OCI-LY1 (cell line): ENCODE measurements at regions not wholly inside any gene's neighbourhood (a gene's known extent, or its start where the extent isn't known, plus 50 kb on each side); places are given as distances from the start of the nearest gene placed in this dataset.

Experiments
- EZH2 ChIP-seq: fragments of 200-600 bp; sonication (generic), shearing (Covaris generic); IDR thresholded peaks from 2 replicates; pipeline ENCODE4 v1.8.0; 2017; ENCODE audit warnings: borderline replicate concordance, mixed run types, mild to moderate bottlenecking, antibody characterized with exemption, low read length, moderate library complexity, mixed read lengths
- TF ChIP-seq, protein P1 (sequence below): fragments of 200-600 bp; sonication (generic), shearing (Covaris generic); IDR thresholded peaks from 2 replicates; pipeline ENCODE4 v1.5.1; 2017; ENCODE audit warnings: mild to moderate bottlenecking, antibody characterized with exemption, low read length, moderate library complexity, mixed read lengths

DNA sequence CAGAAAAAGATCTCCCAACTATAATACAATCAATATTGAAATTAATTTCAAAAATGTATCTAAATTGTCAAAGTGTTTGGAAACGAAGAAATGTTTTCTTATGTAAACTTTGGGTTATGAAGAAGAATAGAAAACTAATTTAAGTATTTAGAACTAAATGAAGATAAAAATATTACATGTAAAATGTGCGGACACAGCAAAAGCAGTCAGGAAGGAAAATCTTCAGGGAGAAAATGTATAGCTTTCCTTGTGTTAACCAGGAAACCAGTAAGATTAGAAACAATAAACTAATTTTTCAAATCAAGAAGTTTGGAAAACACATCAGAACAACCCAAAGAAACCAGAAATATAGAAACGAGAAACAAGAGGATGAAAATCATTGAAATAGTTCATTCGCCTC lies 466.5 kb downstream of the BRD1 start:
- TF ChIP-seq, protein P1, sequence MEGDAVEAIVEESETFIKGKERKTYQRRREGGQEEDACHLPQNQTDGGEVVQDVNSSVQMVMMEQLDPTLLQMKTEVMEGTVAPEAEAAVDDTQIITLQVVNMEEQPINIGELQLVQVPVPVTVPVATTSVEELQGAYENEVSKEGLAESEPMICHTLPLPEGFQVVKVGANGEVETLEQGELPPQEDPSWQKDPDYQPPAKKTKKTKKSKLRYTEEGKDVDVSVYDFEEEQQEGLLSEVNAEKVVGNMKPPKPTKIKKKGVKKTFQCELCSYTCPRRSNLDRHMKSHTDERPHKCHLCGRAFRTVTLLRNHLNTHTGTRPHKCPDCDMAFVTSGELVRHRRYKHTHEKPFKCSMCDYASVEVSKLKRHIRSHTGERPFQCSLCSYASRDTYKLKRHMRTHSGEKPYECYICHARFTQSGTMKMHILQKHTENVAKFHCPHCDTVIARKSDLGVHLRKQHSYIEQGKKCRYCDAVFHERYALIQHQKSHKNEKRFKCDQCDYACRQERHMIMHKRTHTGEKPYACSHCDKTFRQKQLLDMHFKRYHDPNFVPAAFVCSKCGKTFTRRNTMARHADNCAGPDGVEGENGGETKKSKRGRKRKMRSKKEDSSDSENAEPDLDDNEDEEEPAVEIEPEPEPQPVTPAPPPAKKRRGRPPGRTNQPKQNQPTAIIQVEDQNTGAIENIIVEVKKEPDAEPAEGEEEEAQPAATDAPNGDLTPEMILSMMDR: no peak
- no peak for TF ChIP-seq EZH2
